AG09319 (cell line): ENCODE measurements at regions not wholly inside any gene's neighbourhood (a gene's known extent, or its start where the extent isn't known, plus 50 kb on each side); places are given as distances from the start of the nearest gene placed in this dataset.

ENCODE experiments used
- DNase-seq: peaks from one replicate; pipeline ENCODE4 v3.0.0-alpha.2; 2010; ENCODE audit warnings: low read depth; ENCODE audit errors: extremely low read depth
- CTCF ChIP-seq: IDR thresholded peaks from 2 replicates; pipeline ENCODE4 v1.5.1; 2011; ENCODE audit warnings: low read depth, mild to moderate bottlenecking, inconsistent platforms, low read length, moderate library complexity

GRCh38 chr5:124289130-124289529 lies 457.3 kb downstream of the ZNF608 start:
- TF ChIP-seq CTCF, result no peak
- DNase-seq, result no peak

- no peak for DNase-seq
- no peak for TF ChIP-seq CTCF
These were observed 458.6 kb downstream of the ZNF608 start for GRCh38 chr5:124287813-124288212.

GRCh38 chr5:124285733-124286132 lies 460.7 kb downstream of the ZNF608 start:
- no peak for TF ChIP-seq CTCF
- no peak for DNase-seq

GRCh38 chr5:124285071-124285470 lies 461.4 kb downstream of the ZNF608 start:
- TF ChIP-seq CTCF, result no peak
- DNase-seq, result no peak

- no peak for TF ChIP-seq CTCF
- DNase-seq, result no peak
These were observed 463.4 kb downstream of the ZNF608 start for GRCh38 chr5:124283031-124283430.

- no peak for TF ChIP-seq CTCF
- no peak for DNase-seq
These were observed 466.4 kb downstream of the ZNF608 start for GRCh38 chr5:124280079-124280478.

GRCh38 chr5:124279146-124279876 lies 467.1 kb downstream of the ZNF608 start:
- DNase-seq, result no peak
- no peak for TF ChIP-seq CTCF
